Testis (tissue), 2 donors: ENCODE measurements at regions not wholly inside any gene's neighbourhood (a gene's known extent, or its start where the extent isn't known, plus 50 kb on each side); places are given as distances from the start of the nearest gene placed in this dataset.

Experiments used
- POLR2A ChIP-seq: fragments of 450-650 bp; IDR thresholded peaks from one replicate; pipeline ENCODE4 v1.6.1; 2017; ENCODE audit warnings: antibody characterized with exemption, mild to moderate bottlenecking, moderate library complexity
- TF ChIP-seq, protein P1 (sequence below), 3 experiments: fragments of 450-650 bp in 2 of 3; fragments of 200-600 bp in 1 of 3; sonication (generic) in 1 of 3; IDR thresholded peaks; one replicate each; pipeline ENCODE4 v1.5.1; 2016 to 2019; ENCODE audit warnings: antibody characterized with exemption in 3 of 3, mild to moderate bottlenecking in 2 of 3, moderate library complexity in 1 of 3

DNA sequence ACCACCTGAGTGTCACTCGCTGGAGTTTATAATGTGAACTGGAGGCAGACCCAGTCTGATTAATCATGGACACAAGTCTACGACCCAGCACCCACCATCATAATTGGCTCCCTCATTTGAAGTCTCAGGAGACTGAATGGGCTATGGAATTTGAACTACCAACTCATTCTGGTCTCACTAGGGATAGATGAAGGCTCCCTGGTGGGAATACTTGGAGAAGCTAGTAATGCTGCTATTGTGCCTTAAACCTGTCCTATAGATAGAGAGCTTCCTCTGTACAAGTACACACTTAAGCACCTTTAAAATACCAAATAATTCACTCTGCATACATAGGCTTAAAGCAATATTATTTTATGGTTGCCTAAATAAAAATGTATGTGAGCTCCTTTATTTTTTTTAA, 90.8 kb upstream of the SMARCAD1 start:
- no peak for TF ChIP-seq POLR2A
- TF ChIP-seq, protein P1, sequence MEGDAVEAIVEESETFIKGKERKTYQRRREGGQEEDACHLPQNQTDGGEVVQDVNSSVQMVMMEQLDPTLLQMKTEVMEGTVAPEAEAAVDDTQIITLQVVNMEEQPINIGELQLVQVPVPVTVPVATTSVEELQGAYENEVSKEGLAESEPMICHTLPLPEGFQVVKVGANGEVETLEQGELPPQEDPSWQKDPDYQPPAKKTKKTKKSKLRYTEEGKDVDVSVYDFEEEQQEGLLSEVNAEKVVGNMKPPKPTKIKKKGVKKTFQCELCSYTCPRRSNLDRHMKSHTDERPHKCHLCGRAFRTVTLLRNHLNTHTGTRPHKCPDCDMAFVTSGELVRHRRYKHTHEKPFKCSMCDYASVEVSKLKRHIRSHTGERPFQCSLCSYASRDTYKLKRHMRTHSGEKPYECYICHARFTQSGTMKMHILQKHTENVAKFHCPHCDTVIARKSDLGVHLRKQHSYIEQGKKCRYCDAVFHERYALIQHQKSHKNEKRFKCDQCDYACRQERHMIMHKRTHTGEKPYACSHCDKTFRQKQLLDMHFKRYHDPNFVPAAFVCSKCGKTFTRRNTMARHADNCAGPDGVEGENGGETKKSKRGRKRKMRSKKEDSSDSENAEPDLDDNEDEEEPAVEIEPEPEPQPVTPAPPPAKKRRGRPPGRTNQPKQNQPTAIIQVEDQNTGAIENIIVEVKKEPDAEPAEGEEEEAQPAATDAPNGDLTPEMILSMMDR (IDR thresholded peaks at IDR 0.05) = no peak
